Epithelial cell of proximal tubule (primary cell): ENCODE measurements at regions not wholly inside any gene's neighbourhood (a gene's known extent, or its start where the extent isn't known, plus 50 kb on each side); places are given as distances from the start of the nearest gene placed in this dataset.
"Not testable (repeated sequence)": the region's sequence is repeated elsewhere in the genome, so short reads cannot be mapped to it uniquely, and the experiment has no call there.

Source experiments
- DNase-seq: peaks from one replicate; pipeline ENCODE4 v3.0.0-alpha.2; 2011; ENCODE audit warnings: low read depth
- H3K4me3 ChIP-seq: 2 replicates; pipeline ENCODE4 v1.5.1; 2011; ENCODE audit warnings: low read depth, mild to moderate bottlenecking, low read length
- CTCF ChIP-seq: conservative IDR thresholded peaks from 2 replicates; pipeline ENCODE4 v1.5.1; 2012; ENCODE audit warnings: low read depth, mild to moderate bottlenecking, low read length

- DNase-seq, H3K4me3 ChIP-seq: not testable (repeated sequence)
Observed at GRCh38 chr4:27075603-27076002, 215.0 kb downstream of the STIM2 start.

DNA sequence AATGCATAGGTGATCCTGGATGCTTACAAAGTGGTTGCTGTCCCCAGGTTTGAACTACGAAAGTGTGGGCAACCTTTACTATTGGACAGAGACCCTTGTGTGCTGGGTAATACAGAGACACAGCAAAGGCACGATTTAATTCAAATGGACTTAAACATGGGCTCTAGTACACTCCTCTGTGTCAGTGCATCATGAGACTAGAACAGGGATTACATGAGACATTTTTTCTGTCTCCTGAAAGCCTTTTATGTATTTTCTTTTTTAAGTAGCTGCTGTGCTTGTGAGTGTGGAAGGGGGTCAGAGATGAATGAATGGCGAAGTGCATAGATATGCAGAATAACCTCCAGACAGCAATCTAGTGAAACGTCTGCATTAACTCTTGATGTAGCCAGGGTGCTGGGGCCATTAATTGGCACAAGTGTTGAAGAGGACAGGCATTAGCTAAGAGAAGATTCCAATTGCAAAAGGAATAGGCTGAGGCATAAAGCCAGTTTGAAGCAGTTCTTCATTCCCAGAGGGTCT lies 218.4 kb downstream of the STIM2 start:
- no peak overlapping the region for H3K4me3 ChIP-seq
- no peak for TF ChIP-seq CTCF
- DNase-seq = no peak

GRCh38 chr4:27081675-27082586 lies 221.3 kb downstream of the STIM2 start:
- no peak for DNase-seq
- no peak for TF ChIP-seq CTCF

DNA sequence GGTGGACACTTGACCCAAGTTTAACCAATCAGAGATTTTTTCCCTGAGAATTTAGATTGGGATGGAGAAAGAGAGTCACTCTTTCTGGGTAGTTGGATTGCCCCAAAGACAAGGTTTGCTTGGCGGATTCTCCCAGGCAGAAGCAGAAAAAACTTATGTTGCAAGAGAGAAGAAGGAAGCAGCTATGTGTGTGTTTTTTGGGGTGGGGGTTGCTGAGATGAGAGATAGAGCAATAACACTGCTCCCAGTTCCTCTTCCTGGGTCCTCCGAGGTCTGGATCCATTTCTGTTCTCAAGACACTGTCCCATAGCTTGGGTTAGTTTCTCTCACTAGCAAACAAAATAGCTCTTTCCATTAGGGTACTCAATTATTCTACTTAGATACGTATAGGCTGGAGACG lies 222.1 kb downstream of the STIM2 start:
- no peak for DNase-seq
- H3K4me3 ChIP-seq = no peak overlapping the region
- no peak for TF ChIP-seq CTCF

More at GRCh38 chr4:27081675-27082586, 221.3 kb downstream of the STIM2 start:
- H3K4me3 ChIP-seq = no peak overlapping the region

- peak overlapping the region; percentile 32 for H3K4me3 ChIP-seq
- no peak for TF ChIP-seq CTCF
- DNase-seq = no peak
Observed at GRCh38 chr4:27084685-27085361, 224.2 kb downstream of the STIM2 start.

DNA sequence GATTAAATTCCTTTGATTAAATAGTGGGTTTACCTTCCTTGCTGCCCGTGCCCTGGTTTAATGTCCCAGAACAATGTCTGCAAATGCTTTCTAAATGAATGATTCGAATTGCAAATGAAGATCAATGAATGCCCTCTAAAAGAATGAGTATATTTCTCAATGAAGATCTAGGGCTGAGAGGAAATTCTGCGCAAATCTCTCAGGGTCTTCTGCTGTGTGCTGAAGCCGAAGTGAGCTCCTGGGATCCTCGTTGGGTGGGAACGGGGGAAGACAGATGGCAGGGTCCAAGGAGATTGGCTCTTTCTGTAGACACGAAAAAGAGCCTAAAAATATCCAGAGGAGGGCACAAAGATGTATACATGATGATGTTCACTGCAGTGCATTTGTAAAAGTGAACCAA lies 224.8 kb downstream of the STIM2 start:
- H3K4me3 ChIP-seq = no peak overlapping the region
- DNase-seq = no peak
- no peak for TF ChIP-seq CTCF

DNA sequence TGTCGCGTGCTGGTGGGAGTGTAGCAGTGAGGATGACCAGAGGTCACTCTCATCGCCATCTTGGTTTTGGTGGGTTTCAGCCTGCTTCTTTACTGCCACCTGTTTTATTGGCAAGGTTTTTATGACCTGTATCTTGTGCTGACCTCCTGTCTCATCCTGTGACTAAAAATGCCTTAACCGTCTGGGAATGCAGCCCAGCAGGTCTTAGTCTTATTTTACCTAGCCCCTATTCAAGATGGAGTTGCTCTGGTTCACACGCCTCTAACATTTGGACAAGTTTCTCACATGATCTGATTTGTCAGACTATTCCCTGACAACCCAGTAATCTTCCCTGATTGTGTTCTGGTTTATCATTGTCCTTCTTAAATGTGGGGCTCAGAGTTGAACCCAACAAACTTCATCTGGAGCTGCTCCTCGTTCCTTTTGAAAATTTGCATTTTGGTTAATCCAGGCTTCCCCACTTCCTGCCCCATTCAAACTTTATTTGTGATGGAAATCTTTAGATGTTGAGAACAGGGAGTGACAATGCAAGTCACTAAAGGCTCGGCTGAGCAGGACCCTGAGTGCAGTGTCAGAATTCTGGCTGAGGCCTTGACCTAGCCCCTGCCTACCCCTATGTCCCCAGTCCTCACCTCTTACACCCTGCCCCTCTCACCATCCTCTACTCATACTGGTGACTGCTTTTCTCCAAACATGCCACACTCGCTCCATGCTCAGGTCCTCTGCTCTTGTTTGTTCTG lies 226.8 kb downstream of the STIM2 start:
- H3K4me3 ChIP-seq = no peak overlapping the region
- DNase-seq = no peak
- no peak for TF ChIP-seq CTCF
